ENCODE measurements at regions not wholly inside any gene's neighbourhood (a gene's known extent, or its start where the extent isn't known, plus 50 kb on each side); places are given as distances from the start of the nearest gene placed in this dataset.

DNA sequence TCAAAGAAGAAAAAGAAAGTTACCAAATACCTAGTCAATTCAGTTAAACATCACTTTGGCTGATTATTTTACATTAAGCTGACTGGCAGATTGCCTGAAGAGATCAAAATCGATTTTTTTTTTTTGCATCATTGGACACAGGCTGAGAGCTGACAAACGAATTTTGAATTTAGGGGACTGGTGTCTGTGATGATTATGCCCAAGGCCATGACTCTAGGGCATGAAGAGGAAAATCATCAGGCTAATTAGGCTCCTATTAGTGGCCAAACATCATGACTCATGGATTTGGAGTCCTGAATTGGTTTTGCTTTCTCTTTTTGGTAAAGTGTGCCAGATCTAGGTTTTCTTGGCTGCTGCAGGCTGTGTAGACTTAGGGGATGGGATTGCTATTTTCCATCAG is 829.3 kb upstream of the LCORL start:
- H3K4me1 Mint-ChIP-seq, result peaks cover 5% of the 10 kb centered on the region
- no peak overlapping the region for H3K27ac Mint-ChIP-seq
- no peaks in the 10 kb centered on the region for H3K36me3 Mint-ChIP-seq
- no peaks in the 10 kb centered on the region for H3K9me3 Mint-ChIP-seq
- TF ChIP-seq, protein P1, sequence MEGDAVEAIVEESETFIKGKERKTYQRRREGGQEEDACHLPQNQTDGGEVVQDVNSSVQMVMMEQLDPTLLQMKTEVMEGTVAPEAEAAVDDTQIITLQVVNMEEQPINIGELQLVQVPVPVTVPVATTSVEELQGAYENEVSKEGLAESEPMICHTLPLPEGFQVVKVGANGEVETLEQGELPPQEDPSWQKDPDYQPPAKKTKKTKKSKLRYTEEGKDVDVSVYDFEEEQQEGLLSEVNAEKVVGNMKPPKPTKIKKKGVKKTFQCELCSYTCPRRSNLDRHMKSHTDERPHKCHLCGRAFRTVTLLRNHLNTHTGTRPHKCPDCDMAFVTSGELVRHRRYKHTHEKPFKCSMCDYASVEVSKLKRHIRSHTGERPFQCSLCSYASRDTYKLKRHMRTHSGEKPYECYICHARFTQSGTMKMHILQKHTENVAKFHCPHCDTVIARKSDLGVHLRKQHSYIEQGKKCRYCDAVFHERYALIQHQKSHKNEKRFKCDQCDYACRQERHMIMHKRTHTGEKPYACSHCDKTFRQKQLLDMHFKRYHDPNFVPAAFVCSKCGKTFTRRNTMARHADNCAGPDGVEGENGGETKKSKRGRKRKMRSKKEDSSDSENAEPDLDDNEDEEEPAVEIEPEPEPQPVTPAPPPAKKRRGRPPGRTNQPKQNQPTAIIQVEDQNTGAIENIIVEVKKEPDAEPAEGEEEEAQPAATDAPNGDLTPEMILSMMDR (IDR thresholded peaks at IDR 0.05; ENCODE audit: unreplicated experiment), result no peak
- no peaks in the 10 kb centered on the region for H3K27me3 Mint-ChIP-seq (ENCODE audit: low read depth)
- H3K4me3 Mint-ChIP-seq, result no peak overlapping the region
- no peak for DNase-seq (ENCODE audit: low spot score in 2 of 2, unreplicated experiment in 2 of 2)

DNA sequence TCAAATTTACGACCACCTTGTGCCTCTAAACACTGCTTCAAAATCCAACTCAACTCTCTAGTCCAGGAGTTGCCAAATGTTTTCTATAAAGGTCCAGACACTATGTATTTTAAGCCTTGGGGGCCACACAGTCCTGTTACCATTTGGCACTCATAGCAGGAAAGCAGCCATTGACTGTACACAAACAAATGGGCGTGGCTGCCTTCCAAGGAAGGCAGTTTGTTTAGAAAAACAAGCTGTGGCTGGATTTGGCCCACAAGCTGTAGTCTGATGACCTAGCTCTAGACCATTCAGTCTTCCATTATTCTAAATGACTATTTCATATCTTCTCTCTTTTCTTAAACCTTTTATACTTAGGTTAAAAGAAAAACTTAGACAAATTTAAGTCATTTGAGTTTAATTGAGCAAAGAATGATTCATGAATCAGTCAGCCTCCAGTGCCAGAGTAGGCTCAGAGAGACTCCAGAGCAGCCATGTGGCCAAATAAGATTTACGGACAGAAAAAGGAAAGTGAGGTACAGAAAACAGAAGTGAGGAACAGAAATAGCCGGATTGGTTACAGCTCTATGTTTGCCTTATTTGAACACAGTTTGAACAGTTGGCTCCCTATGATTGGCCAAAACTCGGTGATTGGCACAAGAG is 825.8 kb upstream of the LCORL start:
- peaks cover 5% of the 10 kb centered on the region for H3K4me1 Mint-ChIP-seq
- H3K27ac Mint-ChIP-seq, result no peak overlapping the region
- H3K27me3 Mint-ChIP-seq (ENCODE audit: low read depth), result no peaks in the 10 kb centered on the region
- H3K4me3 Mint-ChIP-seq, result no peak overlapping the region
- H3K36me3 Mint-ChIP-seq, result no peaks in the 10 kb centered on the region
- TF ChIP-seq, protein P1 (IDR thresholded peaks at IDR 0.05; ENCODE audit: unreplicated experiment), result no peak
- peaks cover 13% of the 10 kb centered on the region for H3K9me3 Mint-ChIP-seq
- no peak for DNase-seq (ENCODE audit: low spot score in 2 of 2, unreplicated experiment in 2 of 2)

DNA sequence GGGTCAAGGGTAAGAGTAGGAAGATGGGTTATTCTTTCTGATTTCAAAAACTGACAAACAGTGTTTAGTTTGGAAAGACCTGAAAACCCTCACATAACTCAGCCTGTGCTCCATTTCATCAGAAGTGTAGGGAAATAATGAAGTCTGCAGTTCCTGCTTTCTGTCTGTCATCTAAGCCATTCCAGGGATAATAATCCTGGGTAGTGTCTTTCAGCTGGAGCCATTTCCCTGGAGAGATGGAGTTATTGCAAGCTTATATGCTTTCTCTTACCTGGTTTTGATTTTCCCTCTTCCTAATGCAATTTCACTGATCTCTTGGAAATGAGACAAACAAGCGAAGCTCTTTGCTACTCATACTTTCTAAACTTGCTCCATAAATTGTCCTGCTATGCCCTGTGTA is 824.8 kb upstream of the LCORL start:
- peaks cover 2% of the 10 kb centered on the region for H3K36me3 Mint-ChIP-seq
- peaks cover 5% of the 10 kb centered on the region for H3K4me1 Mint-ChIP-seq
- TF ChIP-seq, protein P1 (IDR thresholded peaks at IDR 0.05; ENCODE audit: unreplicated experiment), result no peak
- H3K27ac Mint-ChIP-seq, result no peak overlapping the region
- peaks cover 20% of the 10 kb centered on the region for H3K9me3 Mint-ChIP-seq
- DNase-seq (ENCODE audit: low spot score in 2 of 2, unreplicated experiment in 2 of 2), result no peak
- no peaks in the 10 kb centered on the region for H3K27me3 Mint-ChIP-seq (ENCODE audit: low read depth)
- H3K4me3 Mint-ChIP-seq, result no peak overlapping the region

DNA sequence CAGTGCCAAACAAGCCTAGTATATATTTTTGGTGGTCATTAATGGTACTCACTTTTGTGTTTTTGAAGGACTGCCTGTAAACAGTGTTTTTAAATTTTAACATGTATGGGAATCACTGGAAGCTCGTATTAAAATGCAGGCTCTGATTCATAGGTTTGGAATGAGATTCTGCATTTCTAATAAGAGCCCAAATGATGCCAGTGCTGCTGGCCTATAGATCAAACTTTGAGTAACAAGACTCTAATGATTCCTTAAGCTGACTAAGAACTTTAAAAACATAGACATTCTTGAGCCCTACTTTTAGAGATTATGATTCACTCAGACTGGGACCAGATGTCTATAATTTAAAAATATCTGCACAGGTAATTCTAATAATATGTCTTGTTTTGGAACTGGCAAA is 823.2 kb upstream of the LCORL start:
- DNase-seq (ENCODE audit: low spot score in 2 of 2, unreplicated experiment in 2 of 2), result no peak
- no peak overlapping the region for H3K27ac Mint-ChIP-seq
- peaks cover 2% of the 10 kb centered on the region for H3K36me3 Mint-ChIP-seq
- peaks cover 5% of the 10 kb centered on the region for H3K4me1 Mint-ChIP-seq
- TF ChIP-seq, protein P1 (IDR thresholded peaks at IDR 0.05; ENCODE audit: unreplicated experiment), result no peak
- no peak overlapping the region for H3K4me3 Mint-ChIP-seq
- peaks cover 20% of the 10 kb centered on the region for H3K9me3 Mint-ChIP-seq
- no peaks in the 10 kb centered on the region for H3K27me3 Mint-ChIP-seq (ENCODE audit: low read depth)

DNA sequence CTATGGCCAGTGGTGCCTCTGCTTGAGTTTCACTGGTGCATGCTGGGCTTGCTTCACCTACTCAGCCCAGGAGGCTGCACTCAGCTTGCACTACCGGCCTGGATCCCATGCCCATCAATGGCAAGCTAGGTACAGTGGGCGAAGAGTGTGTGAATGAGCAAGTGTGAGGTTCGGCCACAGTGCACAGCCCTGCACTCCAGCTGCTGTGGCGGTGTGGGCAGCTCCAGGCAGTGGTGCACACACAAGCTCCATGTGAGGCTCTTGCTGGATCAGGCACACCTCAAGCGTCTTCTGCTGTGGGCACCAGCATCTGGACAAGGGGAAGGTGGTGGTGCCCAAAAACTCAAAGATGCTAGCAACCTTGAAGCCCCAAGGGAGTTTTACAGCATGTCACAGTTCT is 820.9 kb upstream of the LCORL start:
- Mint-ChIP-seq H3K4me1 (no peaks in the 10 kb centered on the region), H3K27ac (no peak overlapping the region), H3K27me3 (ENCODE audit: low read depth) (no peaks in the 10 kb centered on the region), H3K36me3 (peaks cover 2% of the 10 kb centered on the region), H3K4me3 (no peak overlapping the region), H3K9me3 (peaks cover 20% of the 10 kb centered on the region)
- TF ChIP-seq, protein P1 (IDR thresholded peaks at IDR 0.05; ENCODE audit: unreplicated experiment), result no peak
- no peak for DNase-seq (ENCODE audit: low spot score in 2 of 2, unreplicated experiment in 2 of 2)

DNA sequence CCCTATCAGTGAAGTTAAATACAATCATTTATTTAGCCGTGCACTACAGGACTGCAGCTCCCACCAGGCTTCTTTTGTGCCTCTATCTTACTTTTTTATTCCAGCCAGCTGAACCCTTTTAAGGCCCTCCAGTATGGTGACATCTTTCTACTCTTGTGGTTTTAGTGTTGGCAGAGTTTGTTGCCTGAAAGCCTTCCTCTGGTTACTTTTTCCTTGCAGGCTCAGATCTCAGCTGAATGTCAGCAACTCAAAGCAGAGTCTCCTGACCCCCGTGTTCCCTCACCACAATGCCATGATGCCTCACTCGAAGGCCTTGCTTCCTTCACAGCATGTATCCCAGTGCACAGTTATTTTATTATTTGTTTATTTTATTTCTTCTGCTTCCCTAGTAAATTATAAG is 818.9 kb upstream of the LCORL start:
- DNase-seq (ENCODE audit: low spot score in 2 of 2, unreplicated experiment in 2 of 2), result no peak
- Mint-ChIP-seq H3K4me1 (no peaks in the 10 kb centered on the region), H3K36me3 (peaks cover 2% of the 10 kb centered on the region), H3K4me3 (no peak overlapping the region), H3K27me3 (ENCODE audit: low read depth) (no peaks in the 10 kb centered on the region), H3K9me3 (peaks cover 28% of the 10 kb centered on the region), H3K27ac (no peak overlapping the region)
- TF ChIP-seq, protein P1 (IDR thresholded peaks at IDR 0.05; ENCODE audit: unreplicated experiment), result no peak
